ENCODE measurements at regions not wholly inside any gene's neighbourhood (a gene's known extent, or its start where the extent isn't known, plus 50 kb on each side); places are given as distances from the start of the nearest gene placed in this dataset.
A peak's percentile ranks its signal among the peaks of the same experiment; 100 is the strongest.

GRCh38 chr6:156413154-156413553 lies 364.0 kb upstream of the ARID1B start:
- Histone ChIP-seq H3K36me3 (replicated peaks in 1 of 2) (no peaks in the 10 kb centered on the region), H3K9me3 (replicated peaks in 1 of 3) (peaks cover 0 to 5% (median 0%) of the 10 kb centered on the region in 3 donors), H3K27ac (no peak overlapping the region), H3K4me3 (no peak overlapping the region), H3K4me1 (replicated peaks in 1 of 2) (no peaks in the 10 kb centered on the region), H3K27me3 (no peaks in the 10 kb centered on the region)
- intact Hi-C loops (cut with DNase I), result no loop called here
- WGBS, 4 donors, result 64 to 79% (median 76%) methylated on average over 2 of the region's 2 CpGs
- no peak for TF ChIP-seq POLR2A (IDR thresholded peaks at IDR 0.05)
- TF ChIP-seq CTCF (IDR thresholded peaks at IDR 0.05), result no peak
- no peak for DNase-seq

- no peak overlapping the region for H3K27ac ChIP-seq
- H3K4me3 ChIP-seq, result no peak overlapping the region
- intact Hi-C loops (cut with DNase I), result no loop called here
- no peaks in the 10 kb centered on the region for H3K27me3 ChIP-seq
- DNase-seq, result no peak
- peaks cover 0 to 5% (median 0%) of the 10 kb centered on the region in 3 donors for H3K9me3 ChIP-seq (replicated peaks in 1 of 3)
- H3K4me1 ChIP-seq (replicated peaks in 1 of 2), result no peaks in the 10 kb centered on the region
- no peaks in the 10 kb centered on the region for H3K36me3 ChIP-seq (replicated peaks in 1 of 2)
- TF ChIP-seq CTCF (IDR thresholded peaks at IDR 0.05), result peak in 1 of 6 experiments; percentile 20
- TF ChIP-seq POLR2A (IDR thresholded peaks at IDR 0.05), result no peak
Measured at GRCh38 chr6:156410649-156411048, 366.5 kb upstream of the ARID1B start.

GRCh38 chr6:156408655-156409054 lies 368.5 kb upstream of the ARID1B start:
- Histone ChIP-seq H3K36me3 (replicated peaks in 1 of 2) (no peaks in the 10 kb centered on the region), H3K27ac (no peak overlapping the region), H3K27me3 (no peaks in the 10 kb centered on the region), H3K4me1 (replicated peaks in 1 of 2) (no peaks in the 10 kb centered on the region), H3K9me3 (replicated peaks in 1 of 3) (no peaks in the 10 kb centered on the region), H3K4me3 (no peak overlapping the region)
- TF ChIP-seq POLR2A (IDR thresholded peaks at IDR 0.05) (no peak), CTCF (IDR thresholded peaks at IDR 0.05) (no peak)
- intact Hi-C loops (cut with DNase I), result no loop called here
- 83 to 89% (median 85%) methylated on average over 3 of the region's 3 CpGs for WGBS, 4 donors
- DNase-seq, result no peak

- H3K4me3 ChIP-seq, result no peak overlapping the region
- DNase-seq, result no peak
- WGBS, 4 donors, result 83 to 94% (median 88%) methylated on average over 3 of the region's 3 CpGs
- no peaks in the 10 kb centered on the region for H3K9me3 ChIP-seq (replicated peaks in 1 of 3)
- no peak overlapping the region for H3K27ac ChIP-seq
- H3K36me3 ChIP-seq (replicated peaks in 1 of 2), result no peaks in the 10 kb centered on the region
- H3K27me3 ChIP-seq, result no peaks in the 10 kb centered on the region
- no peak for TF ChIP-seq POLR2A (IDR thresholded peaks at IDR 0.05)
- no peak for TF ChIP-seq CTCF (IDR thresholded peaks at IDR 0.05)
- intact Hi-C loops (cut with DNase I), result no loop called here
- no peaks in the 10 kb centered on the region for H3K4me1 ChIP-seq (replicated peaks in 1 of 2)
Measured at GRCh38 chr6:156407334-156407733, 369.8 kb upstream of the ARID1B start.
